Lung (tissue), 11 donors: ENCODE measurements at regions not wholly inside any gene's neighbourhood (a gene's known extent, or its start where the extent isn't known, plus 50 kb on each side); places are given as distances from the start of the nearest gene placed in this dataset.
A peak's percentile ranks its signal among the peaks of the same experiment; 100 is the strongest.

Source experiments
- ATAC-seq: fragments of 200-7000 bp; cut with Tn5 transposase; one replicate; pipeline ENCODE4 v1.9.1; 2020; ENCODE audit warnings: moderate number of reproducible peaks; ENCODE audit not compliant: insufficient read depth, low FRiP score
- DNase-seq, 3 donors: peaks; one replicate each; pipeline ENCODE4 v3.0.0-alpha.2; 2013 to 2017
- H3K27ac ChIP-seq, 2 donors: one replicate each; pipeline ENCODE4 v1.5.1; 2013; ENCODE audit warnings: mild to moderate bottlenecking in 2 of 2, moderate library complexity in 2 of 2, control low read depth in 1 of 2, inconsistent platforms in 1 of 2, low read depth in 1 of 2, low read length in 1 of 2
- H3K27me3 ChIP-seq, 3 donors: one replicate each; pipeline ENCODE4 v1.5.1; 2013; ENCODE audit warnings: low read length in 2 of 3; ENCODE audit not compliant: control insufficient read depth in 3 of 3, insufficient read depth in 3 of 3
- H3K36me3 ChIP-seq, 4 donors: one replicate each; pipeline ENCODE4 v1.5.1; 2013; ENCODE audit warnings: low read length in 4 of 4, mild to moderate bottlenecking in 1 of 4, moderate library complexity in 1 of 4; ENCODE audit not compliant: control insufficient read depth in 4 of 4, insufficient read depth in 4 of 4
- H3K4me1 ChIP-seq, 5 donors: one replicate each; pipeline ENCODE4 v1.5.1; 2013; ENCODE audit warnings: low read length in 5 of 5, mild to moderate bottlenecking in 2 of 5, moderate library complexity in 1 of 5; ENCODE audit not compliant: control insufficient read depth in 5 of 5, insufficient read depth in 5 of 5
- H3K4me3 ChIP-seq: one replicate; pipeline ENCODE4 v1.5.1; 2013; ENCODE audit warnings: mild to moderate bottlenecking, control low read depth, moderate library complexity
- H3K9ac ChIP-seq, 2 donors: one replicate each; pipeline ENCODE4 v1.5.1; 2013; ENCODE audit warnings: low read length in 2 of 2, control low read depth in 1 of 2; ENCODE audit not compliant: insufficient read depth in 1 of 2
- H3K9me3 ChIP-seq, 4 donors: one replicate each; pipeline ENCODE4 v1.5.1; 2013; ENCODE audit warnings: low read length in 3 of 4, mild to moderate bottlenecking in 1 of 4, moderate library complexity in 1 of 4; ENCODE audit not compliant: control insufficient read depth in 4 of 4, insufficient read depth in 3 of 4
- CTCF ChIP-seq: IDR thresholded peaks from 2 replicates; pipeline ENCODE4 v1.5.1; 2012; ENCODE audit warnings: mild to moderate bottlenecking; ENCODE audit errors: control extremely low read depth, extremely low read depth
- WGBS, 2 donors: extraction: QIAGEN DNeasy Blood & Tissue Kit; methylation state at CpG; one replicate each; pipeline ENCODE4 v1.1.7; 2013; 5-methylcytosine and 5-hydroxymethylcytosine counted together
- donor health status: control.
- donor health status: control.
- donor health status: Bipolar disorder and iron deficiency.
- donor health status: healthy.
- donor health status: DM: yes; HTN: yes; CAD: no.

- no peaks in the 10 kb centered on the region for H3K4me1 ChIP-seq
- H3K9me3 ChIP-seq = no peaks in the 10 kb centered on the region
- H3K27ac ChIP-seq = no peak overlapping the region
- no peak for TF ChIP-seq CTCF
- H3K36me3 ChIP-seq = no peaks in the 10 kb centered on the region
- H3K4me3 ChIP-seq = no peak overlapping the region
- no peaks in the 10 kb centered on the region for H3K27me3 ChIP-seq
- ATAC-seq = no peak
- no peak overlapping the region for H3K9ac ChIP-seq
- no peak for DNase-seq
- WGBS, 2 donors = 47 to 56% methylated on average over 1 of the region's 1 CpG
These were observed 150.1 kb upstream of the LRRC4C start for GRCh38 chr11:41609511-41609910.

- WGBS, 2 donors = 40 to 50% methylated on average over 1 of the region's 1 CpG
- Histone ChIP-seq H3K9ac (no peak overlapping the region), H3K27me3 (no peaks in the 10 kb centered on the region), H3K27ac (no peak overlapping the region), H3K36me3 (no peaks in the 10 kb centered on the region), H3K4me1 (no peaks in the 10 kb centered on the region), H3K9me3 (peaks cover 0 to 2% (median 0%) of the 10 kb centered on the region in 4 donors), H3K4me3 (no peak overlapping the region)
- TF ChIP-seq CTCF = no peak
- no peak for ATAC-seq
- DNase-seq = peak in 1 of 3 donors; percentile 3
These were observed 153.0 kb upstream of the LRRC4C start for GRCh38 chr11:41612415-41612814.

- no peak for ATAC-seq
- DNase-seq = no peak
- Histone ChIP-seq H3K27me3 (no peaks in the 10 kb centered on the region), H3K4me1 (no peaks in the 10 kb centered on the region), H3K9ac (no peak overlapping the region), H3K36me3 (no peaks in the 10 kb centered on the region), H3K9me3 (peaks cover 0 to 2% (median 0%) of the 10 kb centered on the region in 4 donors), H3K4me3 (no peak overlapping the region), H3K27ac (no peak overlapping the region)
- WGBS, 2 donors = 56 to 87% methylated on average over 1 of the region's 1 CpG
- TF ChIP-seq CTCF = no peak
These were observed 153.9 kb upstream of the LRRC4C start for GRCh38 chr11:41613326-41613725.

DNA sequence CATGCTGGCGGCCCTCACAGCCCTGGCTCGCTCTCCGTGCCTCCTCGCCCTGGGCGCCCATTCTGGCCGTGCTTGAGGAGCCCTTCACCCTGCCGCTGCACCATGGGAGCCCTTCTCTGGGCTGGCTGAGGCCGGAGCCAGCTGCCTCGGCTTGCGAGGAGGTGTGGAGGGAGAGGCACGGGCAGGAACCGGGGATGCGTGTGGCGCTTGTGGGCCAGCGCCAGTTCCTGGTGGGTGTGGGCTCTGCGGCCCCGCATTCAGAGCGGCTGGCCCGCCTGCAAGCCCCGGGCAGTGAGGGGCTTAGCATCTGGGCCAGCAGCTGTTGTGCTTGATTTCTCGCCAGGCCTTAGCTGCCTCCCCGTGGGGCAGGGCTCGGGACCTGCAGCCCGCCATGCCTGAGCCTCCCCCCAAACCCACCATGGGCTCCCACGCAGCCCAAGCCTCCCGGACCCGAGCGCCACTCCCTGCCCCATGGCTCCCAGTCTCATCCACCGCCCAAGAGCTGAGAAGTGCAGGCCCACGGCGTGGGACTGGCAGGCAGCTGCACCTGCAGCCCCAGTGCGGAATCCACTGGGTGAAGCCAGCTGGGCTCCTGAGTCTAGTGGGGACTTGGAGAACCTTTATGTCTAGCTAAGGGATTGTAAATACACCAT, 163.4 kb upstream of the LRRC4C start:
- no peak overlapping the region for H3K27ac ChIP-seq
- no peaks in the 10 kb centered on the region for H3K27me3 ChIP-seq
- ATAC-seq (no peak), DNase-seq (no peak)
- TF ChIP-seq CTCF = no peak
- WGBS, 2 donors = 89 to 90% methylated on average over 28 to 32 of the region's 32 CpGs
- no peaks in the 10 kb centered on the region for H3K36me3 ChIP-seq
- H3K9ac ChIP-seq = no peak overlapping the region
- H3K4me1 ChIP-seq = no peaks in the 10 kb centered on the region
- H3K4me3 ChIP-seq = no peak overlapping the region
- peaks cover 0 to 4% (median under 1%) of the 10 kb centered on the region in 4 donors for H3K9me3 ChIP-seq
